GM18507 (cell line): ENCODE measurements at regions not wholly inside any gene's neighbourhood (a gene's known extent, or its start where the extent isn't known, plus 50 kb on each side); places are given as distances from the start of the nearest gene placed in this dataset.

ENCODE experiments used
- DNase-seq: peaks from one replicate; pipeline ENCODE4 v3.0.0; 2011; ENCODE audit warnings: low read depth; ENCODE audit not compliant: insufficient read length; ENCODE audit errors: extremely low spot score
- FAIRE-seq: peaks from 2 replicates; lab custom pipeline; 2011; peaks lifted over from hg19 to GRCh38; lab: Jason Lieb, UNC

DNA sequence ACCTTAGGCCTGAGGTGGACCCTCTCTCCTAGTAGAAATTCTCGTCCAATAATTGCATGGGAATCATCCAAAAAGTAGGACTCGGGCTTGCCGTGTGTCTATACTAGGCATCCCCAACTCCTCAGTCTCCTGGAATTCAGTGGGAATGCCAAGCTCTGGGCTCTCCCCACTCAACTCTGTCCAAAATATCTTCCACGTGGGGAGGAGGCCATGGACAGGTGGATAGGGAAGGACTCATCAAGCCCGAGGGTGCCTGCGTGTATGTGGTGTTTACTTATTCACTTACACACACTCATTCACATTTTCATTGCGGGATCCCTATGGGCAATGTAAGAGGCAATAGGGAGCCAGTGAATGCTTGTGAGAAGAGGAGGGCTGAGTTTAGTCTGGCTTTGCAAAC, 383.3 kb downstream of the MN1 start:
- FAIRE-seq = no peak
- DNase-seq = no peak

DNA sequence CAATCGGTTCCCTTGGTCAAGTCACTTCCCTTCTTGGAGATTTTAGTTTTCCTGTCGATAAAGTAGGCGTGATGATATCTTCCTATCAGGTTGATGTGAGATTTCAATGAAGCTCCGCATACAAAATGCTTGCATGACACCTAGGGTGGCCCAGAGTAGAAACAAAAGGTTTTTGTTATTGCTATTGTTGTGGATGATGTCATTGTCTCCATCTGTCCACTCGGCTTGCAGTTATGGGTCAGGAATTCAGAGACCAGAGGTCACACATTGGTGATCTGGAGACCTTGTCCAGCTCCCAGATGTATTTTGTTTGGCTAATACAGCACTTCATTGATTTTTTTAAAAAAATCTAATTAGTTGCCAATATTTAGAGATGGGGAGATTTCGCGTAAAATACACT, 382.1 kb downstream of the MN1 start:
- FAIRE-seq (no peak), DNase-seq (no peak)

DNA sequence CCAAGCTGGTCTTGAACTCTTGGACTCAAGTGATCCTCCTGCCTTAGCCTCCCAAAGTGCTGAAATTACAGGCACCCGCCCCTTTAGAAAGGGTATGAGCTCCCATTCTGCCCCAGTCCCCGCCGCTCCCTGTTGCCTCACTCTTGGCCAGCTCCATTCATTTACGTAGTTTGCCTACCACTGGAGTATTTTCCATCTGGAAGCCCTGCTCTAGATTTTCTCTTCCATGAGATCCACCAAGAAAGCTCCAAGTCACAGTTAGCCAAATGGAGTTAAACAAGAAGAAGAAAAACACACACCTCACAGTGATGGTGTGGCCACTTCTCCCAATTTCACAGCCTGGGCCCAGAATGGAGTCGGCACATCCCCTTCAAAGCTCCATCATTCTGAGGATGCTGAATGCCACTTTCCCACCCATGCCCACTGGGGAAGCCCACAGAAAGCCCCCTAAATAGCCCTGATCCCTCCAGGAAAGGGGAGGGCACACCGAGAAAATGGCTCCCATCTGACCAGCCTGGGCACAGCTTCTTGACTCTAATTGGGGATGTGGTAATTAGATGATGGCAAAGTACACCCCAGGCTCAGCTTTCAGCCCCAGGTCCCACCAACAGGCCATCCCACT, 381.2 kb downstream of the MN1 start:
- DNase-seq = no peak
- no peak for FAIRE-seq

DNA sequence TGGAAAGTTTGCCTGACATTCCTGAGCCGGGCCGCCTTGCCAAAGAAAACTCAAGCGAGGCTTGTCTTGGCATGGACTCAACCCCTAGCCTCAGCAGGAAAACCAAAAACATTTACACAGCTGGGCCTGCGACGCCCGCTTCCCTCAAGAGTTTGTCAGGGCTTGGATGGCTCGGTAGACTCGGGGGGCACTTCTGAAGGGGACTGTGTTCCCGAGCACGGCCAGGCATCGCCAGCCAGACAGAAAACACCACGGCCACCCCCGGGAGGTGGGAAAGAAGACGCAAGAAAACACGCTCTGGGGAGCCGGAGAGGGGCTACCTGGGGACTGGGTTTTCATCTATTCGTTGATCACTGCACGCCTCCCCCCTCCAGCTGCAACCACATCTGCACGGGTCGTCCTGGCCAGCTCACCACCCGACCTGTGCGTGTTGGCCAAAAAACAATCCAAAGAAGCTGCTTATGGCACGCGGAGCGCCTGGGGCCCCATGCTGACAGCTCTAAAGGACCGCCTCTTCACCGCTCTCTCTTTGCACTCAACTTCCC, 380.7 kb downstream of the MN1 start:
- FAIRE-seq (no peak), DNase-seq (no peak)

DNA sequence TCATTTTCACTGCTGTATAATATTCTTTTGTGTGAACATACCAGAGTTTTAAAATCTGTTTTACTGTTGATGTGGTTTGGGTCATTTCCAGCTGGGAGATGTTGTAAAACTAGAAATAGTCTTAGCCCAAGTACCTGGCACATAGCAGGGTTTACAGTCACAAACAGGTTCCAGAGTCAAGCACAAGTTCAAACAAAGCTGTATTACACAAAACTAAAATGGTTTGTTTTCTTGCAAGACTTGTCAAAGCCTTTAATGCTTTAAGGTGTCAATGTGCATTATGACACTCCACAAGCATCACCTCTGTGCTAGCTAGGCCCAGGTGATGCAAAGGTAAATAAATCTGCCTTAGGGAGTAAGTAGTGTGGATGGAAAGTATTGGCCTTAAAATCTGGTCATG, 379.1 kb downstream of the MN1 start:
- DNase-seq (no peak), FAIRE-seq (no peak)

DNA sequence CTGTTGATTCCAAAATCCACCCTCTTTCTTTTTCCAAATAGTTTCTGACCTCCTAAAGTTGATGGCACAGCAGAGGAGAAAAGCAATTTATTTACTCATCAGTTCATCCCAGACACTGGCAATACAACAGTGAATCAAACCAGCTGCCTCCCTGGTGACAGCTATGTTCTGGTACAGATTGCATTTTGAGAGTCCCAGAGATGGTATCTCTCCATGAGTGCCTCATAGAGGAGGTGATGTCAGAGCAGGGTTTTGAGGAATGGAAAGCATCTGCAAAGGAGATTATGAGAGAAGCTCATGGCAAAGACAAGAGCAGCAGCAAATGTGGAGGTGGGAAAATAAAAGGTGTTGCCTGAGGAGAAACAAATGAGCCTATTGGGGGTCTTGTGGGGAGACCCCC, 377.2 kb downstream of the MN1 start:
- FAIRE-seq (no peak), DNase-seq (no peak)

DNA sequence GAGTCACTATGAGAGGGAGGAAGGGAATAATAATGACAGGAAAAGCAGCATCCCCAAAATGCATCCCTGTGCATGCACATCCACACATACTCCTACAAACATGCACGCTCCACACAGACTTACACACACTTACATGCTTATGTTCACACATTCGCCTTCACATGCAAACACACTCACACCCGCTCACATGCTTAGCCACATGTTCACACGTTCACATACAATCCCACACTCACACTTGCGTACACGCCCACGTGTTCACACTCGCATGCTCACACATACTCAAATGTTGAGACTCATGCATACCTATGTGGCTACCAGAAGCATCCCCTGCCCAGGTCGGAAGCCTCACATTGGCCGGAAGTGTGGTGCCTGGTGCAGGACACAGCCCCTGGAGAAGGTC, 372.1 kb downstream of the MN1 start:
- FAIRE-seq (no peak), DNase-seq (no peak)

DNA sequence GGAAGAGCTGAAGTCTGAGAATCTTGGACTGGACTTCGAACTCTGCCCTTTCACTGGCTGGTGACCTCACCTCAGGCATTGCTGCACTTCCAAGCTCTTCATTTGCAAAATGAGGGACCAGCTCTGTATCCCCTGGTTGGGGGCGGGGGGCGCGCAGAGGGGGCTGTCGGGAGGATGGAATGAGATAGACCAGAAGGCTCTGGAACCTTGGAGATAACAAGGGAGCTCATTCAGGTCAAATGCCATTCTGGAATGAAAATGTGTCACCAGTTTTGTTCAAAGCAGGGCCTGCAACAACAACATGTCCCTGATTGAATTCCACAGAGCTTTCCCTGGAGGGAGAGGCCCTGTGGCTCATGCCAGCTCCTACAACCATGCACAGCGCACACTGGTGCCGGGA, 370.5 kb downstream of the MN1 start:
- FAIRE-seq (no peak), DNase-seq (no peak)

DNA sequence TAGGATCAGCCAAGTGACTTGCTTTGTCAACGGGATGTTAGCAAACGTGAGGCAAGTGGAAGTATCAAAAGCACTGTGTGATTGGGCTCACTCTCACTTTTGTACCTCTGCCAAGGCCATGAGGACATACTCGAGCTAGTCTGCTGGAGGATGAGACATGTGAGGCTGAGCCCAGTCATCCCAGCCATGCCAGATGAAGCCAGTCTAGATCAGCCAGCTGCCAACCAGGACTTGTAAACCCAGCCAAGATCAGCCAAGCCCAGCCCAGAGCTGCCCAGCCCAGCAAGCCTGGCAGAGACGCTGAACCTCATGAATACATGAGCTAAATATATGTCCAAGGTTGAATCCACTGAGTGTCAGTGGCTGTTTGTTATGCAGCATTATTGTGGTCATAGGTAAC, 369.7 kb downstream of the MN1 start:
- no peak for DNase-seq
- FAIRE-seq = no peak

DNA sequence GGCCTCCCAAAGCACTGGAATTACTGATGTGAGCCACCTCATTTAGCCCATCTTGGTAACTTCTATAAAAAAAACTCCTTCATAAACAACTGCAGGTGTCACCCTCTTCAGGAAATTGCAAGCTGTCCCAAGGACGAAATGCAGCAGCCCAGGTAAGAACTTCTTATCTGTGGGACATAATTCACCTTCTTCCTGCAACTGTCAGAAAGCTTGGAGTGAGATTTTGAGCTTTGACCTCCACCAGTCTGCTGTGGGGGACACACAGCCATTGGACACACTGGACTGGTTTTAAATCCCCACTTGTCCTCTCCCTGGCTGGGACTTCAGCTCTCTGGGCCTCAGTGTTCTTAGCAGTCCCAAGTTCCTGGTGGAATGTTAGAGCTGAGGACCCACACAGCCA, 368.5 kb downstream of the MN1 start:
- FAIRE-seq (no peak), DNase-seq (no peak)

DNA sequence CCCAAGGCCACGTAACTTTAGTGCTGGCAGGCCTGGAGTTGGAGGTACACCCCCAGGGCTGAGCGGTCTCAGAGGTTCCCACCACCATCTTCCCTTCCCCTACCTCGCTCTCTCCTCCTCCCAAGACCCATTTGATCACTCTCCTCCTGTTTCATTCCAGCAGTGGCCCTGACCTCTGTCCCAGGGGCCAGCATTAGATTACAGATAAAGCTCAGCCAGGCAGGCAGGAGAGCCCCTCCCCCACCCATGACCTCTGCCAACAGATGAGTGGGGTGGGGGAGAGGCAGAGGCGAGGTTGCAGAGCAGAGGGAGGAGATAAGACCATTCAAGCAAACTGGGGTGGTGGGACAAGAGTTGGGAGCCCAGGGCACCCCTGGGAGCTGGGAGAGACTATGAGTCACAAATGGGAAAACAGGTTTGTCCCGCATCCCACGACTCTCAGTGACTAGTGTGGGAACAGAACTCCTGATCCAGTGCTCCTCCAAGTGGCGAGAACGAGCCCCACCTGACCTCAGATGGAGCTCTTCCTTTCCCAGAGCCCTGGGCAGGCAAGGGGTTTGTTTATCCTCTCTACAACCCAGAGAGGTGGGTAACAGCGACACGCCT, 367.9 kb downstream of the MN1 start:
- DNase-seq = no peak
- no peak for FAIRE-seq

DNA sequence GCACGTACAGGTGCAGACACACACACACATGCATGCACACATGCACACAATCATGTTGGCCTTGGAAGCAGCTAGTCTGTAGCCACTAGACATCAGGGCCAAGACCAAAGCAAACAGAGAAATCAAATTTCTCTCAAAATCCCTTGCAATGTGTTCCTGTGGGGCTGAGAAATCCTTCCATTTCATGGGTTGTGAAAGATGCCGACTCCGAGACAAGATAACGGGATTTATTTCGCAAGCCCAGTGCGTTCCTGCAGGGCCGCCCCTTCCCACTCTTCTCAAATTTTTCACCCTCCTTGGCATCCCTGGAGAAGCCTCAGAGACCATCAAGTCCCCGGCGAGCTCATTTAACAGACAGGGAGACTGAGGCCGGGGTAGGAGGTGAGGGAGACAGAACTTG, 366.7 kb downstream of the MN1 start:
- FAIRE-seq = no peak

DNA sequence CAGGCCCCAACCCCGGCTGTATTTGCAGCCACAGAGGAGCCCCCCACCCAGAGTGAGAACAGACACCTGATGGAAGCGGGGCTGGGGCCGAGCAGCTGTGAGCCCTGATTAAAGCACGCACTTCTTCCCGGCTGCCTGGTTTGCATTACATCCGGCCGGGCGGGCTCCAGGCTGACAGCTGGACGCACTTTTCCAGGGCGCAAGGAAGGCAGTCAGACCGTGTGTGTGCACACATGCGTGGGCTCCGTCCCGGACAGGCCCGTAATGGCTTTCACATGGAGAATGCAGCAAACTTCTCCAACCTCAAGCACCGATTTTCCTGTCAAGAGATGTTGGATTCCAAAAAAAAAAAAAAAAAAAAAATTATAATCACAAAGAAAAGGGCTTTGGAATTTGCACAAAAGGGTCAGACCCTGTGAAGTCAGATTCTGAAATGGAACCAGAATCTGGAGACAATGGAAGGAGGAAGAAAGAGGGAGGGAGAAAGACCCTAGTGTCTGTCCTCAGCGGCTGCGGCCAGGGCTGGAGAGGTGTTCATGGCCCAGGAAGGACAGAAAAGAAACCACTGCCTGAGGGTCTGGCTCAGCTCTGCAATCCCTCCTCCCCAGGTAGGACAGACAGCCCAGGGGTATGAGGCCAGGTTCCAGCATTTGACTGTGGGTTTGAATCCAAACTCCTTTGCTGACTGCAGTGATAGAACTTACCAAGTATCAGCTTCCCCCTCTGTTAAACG, 365.5 kb downstream of the MN1 start:
- no peak for DNase-seq
- no peak for FAIRE-seq

More for the DNA sequence above, 366.7 kb downstream of the MN1 start:
- DNase-seq = no peak

DNA sequence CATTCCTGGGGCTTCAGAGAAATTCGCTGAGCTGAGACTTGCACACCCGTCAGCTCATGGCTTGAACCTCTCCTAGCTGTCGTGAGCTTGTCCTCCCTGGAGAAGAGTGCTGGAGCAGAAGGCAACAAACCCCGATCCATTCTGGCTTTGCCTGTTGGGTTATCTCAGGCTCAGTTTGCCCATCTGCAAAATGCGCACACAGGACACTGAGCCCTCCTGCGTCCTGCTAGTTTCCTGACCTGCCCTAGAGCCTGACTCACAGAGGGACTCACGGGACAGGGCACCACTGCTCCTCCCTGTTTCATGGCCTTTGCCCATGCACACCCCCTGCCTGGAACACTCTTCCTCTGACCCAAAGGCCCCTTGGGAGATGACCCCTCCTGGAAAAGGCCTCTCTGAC, 365.0 kb downstream of the MN1 start:
- no peak for FAIRE-seq
- no peak for DNase-seq

DNA sequence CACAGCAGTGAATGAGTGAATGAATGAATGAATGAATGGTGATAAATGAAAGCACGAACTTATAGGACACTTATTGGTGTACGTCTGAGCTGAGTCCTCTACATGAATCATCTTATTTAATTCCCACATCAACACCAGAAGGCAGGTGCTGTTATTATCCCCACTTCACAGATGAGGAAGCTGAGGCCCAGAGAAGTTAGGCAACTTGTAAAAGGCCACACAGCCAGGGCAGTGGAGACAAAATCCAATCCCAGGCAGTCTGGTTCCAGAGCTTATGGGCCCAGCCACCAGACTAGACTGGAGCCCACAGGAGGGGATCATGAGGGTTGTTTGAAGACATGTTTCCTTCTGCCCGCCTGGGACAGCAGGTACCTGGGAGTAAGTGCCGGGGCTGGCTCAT, 364.0 kb downstream of the MN1 start:
- no peak for DNase-seq
- FAIRE-seq = no peak

DNA sequence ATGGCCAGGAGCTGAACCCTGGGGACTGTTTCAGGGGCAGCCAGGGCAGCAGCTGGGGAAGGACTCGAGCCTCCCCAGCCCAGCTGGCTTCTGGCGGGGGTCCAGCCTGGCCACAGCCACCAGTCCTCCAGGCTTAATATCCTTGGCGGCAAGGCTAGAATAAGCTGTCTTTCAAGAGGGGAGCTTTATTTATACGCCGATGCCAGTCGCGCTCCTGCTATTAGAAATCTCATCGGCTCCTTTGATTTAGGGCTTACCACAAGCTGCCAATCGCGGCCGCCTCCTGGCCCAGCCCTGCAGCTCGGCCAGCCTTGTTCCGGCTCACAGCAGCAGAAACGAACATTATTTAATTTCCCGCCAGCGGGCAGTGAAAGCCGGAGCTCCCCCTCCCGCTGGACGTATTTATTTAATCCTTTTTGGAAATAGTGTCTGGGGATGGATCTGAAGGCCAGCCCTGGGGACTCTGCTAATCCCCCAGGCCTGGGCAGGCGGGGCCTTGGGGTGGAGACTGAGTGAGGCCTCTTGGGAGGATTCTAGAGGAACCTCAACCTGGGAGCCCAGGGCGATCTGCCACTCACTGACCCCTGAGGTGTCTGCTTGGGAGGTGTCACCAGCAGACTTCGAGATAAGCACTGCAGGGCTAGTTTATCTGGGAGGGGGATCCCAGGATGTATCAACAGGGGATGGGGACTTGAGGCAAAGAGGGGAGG, 363.1 kb downstream of the MN1 start:
- DNase-seq = no peak
- FAIRE-seq = no peak

DNA sequence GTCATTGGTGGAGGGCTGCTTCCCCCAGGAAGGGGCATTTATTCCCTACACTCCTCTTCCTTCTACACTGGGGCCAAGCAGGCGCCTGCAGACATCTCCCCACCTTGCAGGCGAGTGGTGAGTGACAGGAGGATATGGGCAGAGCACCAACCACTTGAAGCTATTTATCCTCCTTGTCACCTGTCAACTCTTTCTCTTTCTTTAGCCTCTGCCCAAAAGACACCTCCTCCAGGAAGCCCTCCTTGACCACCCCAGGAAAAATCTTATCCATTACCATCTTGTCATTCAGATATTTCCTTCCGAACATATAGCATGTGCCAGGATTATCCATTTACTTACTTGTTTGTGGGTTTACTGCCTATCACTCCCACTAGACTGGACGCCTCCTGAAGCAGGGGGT, 362.4 kb downstream of the MN1 start:
- no peak for FAIRE-seq
- no peak for DNase-seq

DNA sequence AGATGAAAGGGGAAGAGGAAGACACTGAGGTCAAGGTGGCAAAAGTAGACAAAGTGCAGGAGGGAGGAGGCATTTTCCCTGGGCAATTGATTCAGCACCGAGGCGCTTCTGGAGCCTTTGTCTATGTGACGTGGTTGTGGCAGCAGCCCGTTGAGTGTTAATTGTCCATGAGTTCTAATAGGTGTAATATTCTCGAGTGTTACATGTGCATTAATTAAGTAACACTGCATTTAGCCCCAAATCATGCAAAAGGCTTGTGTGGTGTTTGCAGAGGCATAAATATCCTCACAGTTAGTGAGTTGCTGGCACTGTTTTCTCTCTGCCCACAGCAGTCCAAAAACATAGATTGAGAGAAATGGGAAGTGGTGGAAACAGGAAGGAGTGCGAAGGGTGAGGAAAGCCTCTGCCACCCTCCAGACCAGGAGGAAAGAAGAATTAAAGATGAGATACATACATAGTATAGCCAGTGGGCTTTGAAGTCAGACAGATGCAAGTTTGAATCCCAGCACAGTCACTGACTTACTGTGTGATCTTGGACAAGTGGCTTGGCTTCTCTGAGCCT, 361.2 kb downstream of the MN1 start:
- FAIRE-seq = no peak

DNA sequence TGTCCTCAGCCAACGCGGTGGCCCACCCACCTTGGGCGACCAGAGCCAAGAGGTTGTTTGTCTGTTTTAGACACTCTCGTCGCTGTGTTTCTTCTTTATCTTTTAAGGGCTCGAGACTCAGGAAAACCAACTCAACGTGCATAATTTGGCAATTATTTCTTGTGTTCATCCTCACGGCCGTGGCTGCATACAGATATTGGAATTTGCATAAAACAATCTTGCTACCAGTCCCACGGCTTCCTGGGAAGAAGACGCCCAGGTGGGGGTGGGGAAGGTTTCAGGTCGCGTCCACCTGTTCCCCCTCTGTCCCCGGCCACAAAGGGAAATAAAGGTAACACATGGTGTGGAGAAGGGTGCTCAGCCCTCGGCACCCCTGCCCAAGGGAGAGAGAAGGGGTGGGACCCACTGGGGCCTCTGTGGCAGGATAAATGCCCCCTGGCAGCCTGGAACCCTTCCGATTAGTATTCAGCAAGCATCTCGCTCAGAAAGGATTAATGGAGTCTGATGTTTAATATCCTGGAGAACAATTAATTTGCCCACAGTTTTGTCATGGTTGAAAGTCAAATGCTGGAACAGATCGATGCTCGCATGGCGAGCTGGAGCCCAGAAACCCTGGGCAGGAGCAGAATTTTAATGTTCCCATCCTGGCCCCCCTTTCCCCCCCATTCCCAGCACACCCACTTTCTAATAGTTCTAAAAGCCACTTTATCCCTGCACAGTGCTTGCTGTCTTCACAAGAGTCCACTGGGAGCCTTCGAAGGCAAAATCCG, 359.7 kb downstream of the MN1 start:
- DNase-seq (no peak), FAIRE-seq (no peak)

More for the DNA sequence above, 361.2 kb downstream of the MN1 start:
- no peak for DNase-seq
